CD8-positive, alpha-beta memory T cell (primary cell): ENCODE measurements at regions not wholly inside any gene's neighbourhood (a gene's known extent, or its start where the extent isn't known, plus 50 kb on each side); places are given as distances from the start of the nearest gene placed in this dataset.
A peak's percentile ranks its signal among the peaks of the same experiment; 100 is the strongest.

Experiments
- CTCF ChIA-PET: fragments of 350-600 bp; sonication (Branson Sonifier 250); formaldehyde crosslinking; loops from one replicate; lab custom pipeline; 2021; ENCODE audit warnings: antibody characterized with exemption; lab: Charles Lee
- POLR2A ChIA-PET: fragments of 350-600 bp; sonication (Branson Sonifier 250); formaldehyde crosslinking; loops from one replicate; lab custom pipeline; 2021; ENCODE audit warnings: antibody characterized with exemption; lab: Charles Lee
- DNase-seq, 5 donors: peaks; one replicate each; pipeline versions ENCODE4 v3.0.0 to v3.0.0-alpha.2; 2020 to 2022; ENCODE audit warnings: mixed read lengths in 1 of 5
- H3K27ac ChIP-seq: one replicate; pipeline ENCODE4 v1.7.0; 2013; ENCODE audit warnings: low read depth, mild to moderate bottlenecking, low read length, moderate library complexity
- H3K27me3 ChIP-seq: 2 replicates; pipeline ENCODE4 v1.7.0; 2013; ENCODE audit warnings: low read length, mild to moderate bottlenecking; ENCODE audit not compliant: insufficient read depth, poor library complexity, severe bottlenecking
- H3K36me3 ChIP-seq: 2 replicates; pipeline ENCODE4 v1.7.0; 2013; ENCODE audit warnings: mild to moderate bottlenecking, low read length, moderate library complexity; ENCODE audit not compliant: insufficient read depth
- H3K4me1 ChIP-seq: 2 replicates; pipeline ENCODE4 v1.7.0; 2013; ENCODE audit warnings: mild to moderate bottlenecking, low read length, moderate library complexity; ENCODE audit not compliant: insufficient read depth
- H3K4me3 ChIP-seq: 2 replicates; pipeline ENCODE4 v1.7.0; 2013; ENCODE audit warnings: mild to moderate bottlenecking, low read length
- H3K9me3 ChIP-seq: 2 replicates; pipeline ENCODE4 v1.7.0; 2013; ENCODE audit warnings: mild to moderate bottlenecking, low read length
- H3K27ac Mint-ChIP-seq, 8 donors: one replicate each; pipeline ENCODE4 v1.8.0; 2020 to 2021; ENCODE audit warnings: mixed read lengths in 8 of 8, mild to moderate bottlenecking in 6 of 8, inconsistent platforms in 3 of 8, moderate library complexity in 3 of 8
- H3K27me3 Mint-ChIP-seq, 2 donors: one replicate each; pipeline ENCODE4 v1.8.0; 2020 to 2021; ENCODE audit warnings: mixed read lengths in 2 of 2, mild to moderate bottlenecking in 1 of 2, moderate library complexity in 1 of 2
- H3K36me3 Mint-ChIP-seq, 3 donors: one replicate each; pipeline ENCODE4 v1.8.0; 2020 to 2021; ENCODE audit warnings: mixed read lengths in 3 of 3, inconsistent platforms in 1 of 3, mild to moderate bottlenecking in 1 of 3
- H3K4me1 Mint-ChIP-seq, 3 donors: one replicate each; pipeline ENCODE4 v1.8.0; 2020 to 2021; ENCODE audit warnings: mixed read lengths in 3 of 3, inconsistent platforms in 1 of 3, mild to moderate bottlenecking in 1 of 3
- H3K4me3 Mint-ChIP-seq, 7 donors: one replicate each; pipeline ENCODE4 v1.8.0; 2020 to 2021; ENCODE audit warnings: mixed read lengths in 7 of 7, mild to moderate bottlenecking in 6 of 7, moderate library complexity in 4 of 7, inconsistent platforms in 2 of 7
- H3K9me3 Mint-ChIP-seq, 5 donors: one replicate each; pipeline ENCODE4 v1.8.0; 2020 to 2022; ENCODE audit warnings: mixed read lengths in 5 of 5, mild to moderate bottlenecking in 3 of 5, moderate library complexity in 2 of 5, inconsistent platforms in 1 of 5

- Histone ChIP-seq H3K27ac (no peak overlapping the region), H3K36me3 (no peaks in the 10 kb centered on the region), H3K4me1 (no peaks in the 10 kb centered on the region), H3K9me3 (no peaks in the 10 kb centered on the region), H3K27me3 (no peaks in the 10 kb centered on the region), H3K4me3 (no peak overlapping the region)
- peaks cover 19 to 21% of the 10 kb centered on the region in 2 donors for H3K27me3 Mint-ChIP-seq
- H3K4me1 Mint-ChIP-seq = no peaks in the 10 kb centered on the region
- no peaks in the 10 kb centered on the region for H3K36me3 Mint-ChIP-seq
- no peak for DNase-seq
- no peak overlapping the region for H3K27ac Mint-ChIP-seq
- ChIA-PET POLR2A (no interaction called here), CTCF (no interaction called here)
- H3K4me3 Mint-ChIP-seq = no peak overlapping the region
- H3K9me3 Mint-ChIP-seq = peaks cover 0 to 4% (median 3%) of the 10 kb centered on the region in 5 donors
These were observed 128.2 kb upstream of the NDUFV2 start for GRCh38 chr18:8974279-8974678.

- Histone ChIP-seq H3K27ac (no peak overlapping the region), H3K36me3 (no peaks in the 10 kb centered on the region), H3K9me3 (no peaks in the 10 kb centered on the region), H3K27me3 (no peaks in the 10 kb centered on the region), H3K4me3 (no peak overlapping the region), H3K4me1 (no peaks in the 10 kb centered on the region)
- ChIA-PET POLR2A (no interaction called here), CTCF (no interaction called here)
- no peak for DNase-seq
- Mint-ChIP-seq H3K4me1 (no peaks in the 10 kb centered on the region), H3K9me3 (peaks cover 0 to 4% (median 3%) of the 10 kb centered on the region in 5 donors), H3K4me3 (no peak overlapping the region), H3K36me3 (no peaks in the 10 kb centered on the region), H3K27ac (no peak overlapping the region), H3K27me3 (peaks cover 19 to 20% of the 10 kb centered on the region in 2 donors)
These were observed 127.8 kb upstream of the NDUFV2 start for GRCh38 chr18:8974696-8975095.

- Histone ChIP-seq H3K27ac (no peak overlapping the region), H3K36me3 (no peaks in the 10 kb centered on the region), H3K27me3 (no peaks in the 10 kb centered on the region), H3K4me3 (no peak overlapping the region), H3K9me3 (no peaks in the 10 kb centered on the region), H3K4me1 (no peaks in the 10 kb centered on the region)
- CTCF ChIA-PET = interaction anchor here (0.9 kb wide), 1 partner anchor 12 kb away, joined by 3 read pairs; no protein-coding TSS in a partner anchor
- H3K4me1 Mint-ChIP-seq = no peaks in the 10 kb centered on the region
- peaks cover 17 to 19% of the 10 kb centered on the region in 2 donors for H3K27me3 Mint-ChIP-seq
- no peak overlapping the region for H3K27ac Mint-ChIP-seq
- no peak for DNase-seq
- POLR2A ChIA-PET = no interaction called here
- no peak overlapping the region for H3K4me3 Mint-ChIP-seq
- no peaks in the 10 kb centered on the region for H3K36me3 Mint-ChIP-seq
- H3K9me3 Mint-ChIP-seq = peaks cover 0 to 4% (median 3%) of the 10 kb centered on the region in 5 donors
These were observed 126.9 kb upstream of the NDUFV2 start for GRCh38 chr18:8975624-8976023.

GRCh38 chr18:8976606-8977005, 125.9 kb upstream of the NDUFV2 start:
- H3K27ac Mint-ChIP-seq = no peak overlapping the region
- Histone ChIP-seq H3K27ac (no peak overlapping the region), H3K36me3 (no peaks in the 10 kb centered on the region), H3K27me3 (no peaks in the 10 kb centered on the region), H3K4me1 (no peaks in the 10 kb centered on the region), H3K4me3 (no peak overlapping the region), H3K9me3 (no peaks in the 10 kb centered on the region)
- no peak overlapping the region for H3K4me3 Mint-ChIP-seq
- H3K4me1 Mint-ChIP-seq = no peaks in the 10 kb centered on the region
- CTCF ChIA-PET = interaction anchor here (0.9 kb wide), 1 partner anchor 11 kb away, joined by 3 read pairs; no protein-coding TSS in a partner anchor
- no peak for DNase-seq
- peaks cover 12 to 17% of the 10 kb centered on the region in 2 donors for H3K27me3 Mint-ChIP-seq
- POLR2A ChIA-PET = no interaction called here
- H3K36me3 Mint-ChIP-seq = no peaks in the 10 kb centered on the region
- peaks cover 0 to 4% (median 3%) of the 10 kb centered on the region in 5 donors for H3K9me3 Mint-ChIP-seq

- Histone ChIP-seq H3K27ac (no peak overlapping the region), H3K36me3 (no peaks in the 10 kb centered on the region), H3K4me3 (no peak overlapping the region), H3K9me3 (no peaks in the 10 kb centered on the region), H3K4me1 (no peaks in the 10 kb centered on the region), H3K27me3 (no peaks in the 10 kb centered on the region)
- Mint-ChIP-seq H3K4me1 (no peaks in the 10 kb centered on the region), H3K27me3 (peaks cover 11 to 17% of the 10 kb centered on the region in 2 donors), H3K4me3 (no peak overlapping the region), H3K36me3 (no peaks in the 10 kb centered on the region), H3K9me3 (peaks cover 0 to 4% (median 3%) of the 10 kb centered on the region in 5 donors), H3K27ac (no peak overlapping the region)
- POLR2A ChIA-PET = no interaction called here
- no peak for DNase-seq
- CTCF ChIA-PET = interaction anchor here (2.6 kb wide), 1 partner anchor 11 kb away, joined by 11 read pairs; no protein-coding TSS in a partner anchor
These were observed 125.3 kb upstream of the NDUFV2 start for GRCh38 chr18:8977166-8977565.

GRCh38 chr18:8977701-8978100, 124.8 kb upstream of the NDUFV2 start:
- H3K36me3 ChIP-seq = no peaks in the 10 kb centered on the region
- ChIA-PET POLR2A (no interaction called here), CTCF (interaction anchor here (2.6 kb wide), 1 partner anchor 10 kb away, joined by 11 read pairs; no protein-coding TSS in a partner anchor)
- no peak overlapping the region for H3K4me3 ChIP-seq
- no peaks in the 10 kb centered on the region for H3K9me3 ChIP-seq
- no peak for DNase-seq
- Mint-ChIP-seq H3K4me1 (no peaks in the 10 kb centered on the region), H3K27me3 (peaks cover 9 to 16% of the 10 kb centered on the region in 2 donors), H3K9me3 (peaks cover 0 to 4% (median 3%) of the 10 kb centered on the region in 5 donors), H3K36me3 (no peaks in the 10 kb centered on the region), H3K4me3 (no peak overlapping the region), H3K27ac (no peak overlapping the region)
- H3K4me1 ChIP-seq = no peaks in the 10 kb centered on the region
- H3K27me3 ChIP-seq = no peaks in the 10 kb centered on the region
- H3K27ac ChIP-seq = no peak overlapping the region

GRCh38 chr18:8978394-8978793, 124.1 kb upstream of the NDUFV2 start:
- no peaks in the 10 kb centered on the region for H3K4me1 ChIP-seq
- Mint-ChIP-seq H3K9me3 (peaks cover 0 to 3% (median 0%) of the 10 kb centered on the region in 5 donors), H3K36me3 (no peaks in the 10 kb centered on the region), H3K4me1 (no peaks in the 10 kb centered on the region), H3K4me3 (no peak overlapping the region), H3K27ac (no peak overlapping the region), H3K27me3 (peaks cover 7 to 10% of the 10 kb centered on the region in 2 donors)
- no peaks in the 10 kb centered on the region for H3K27me3 ChIP-seq
- no peaks in the 10 kb centered on the region for H3K9me3 ChIP-seq
- no peak overlapping the region for H3K4me3 ChIP-seq
- CTCF ChIA-PET = interaction anchor here (2.6 kb wide), 1 partner anchor 10 kb away, joined by 11 read pairs; no protein-coding TSS in a partner anchor
- no peak for DNase-seq
- no peak overlapping the region for H3K27ac ChIP-seq
- POLR2A ChIA-PET = no interaction called here
- no peaks in the 10 kb centered on the region for H3K36me3 ChIP-seq

- H3K9me3 Mint-ChIP-seq = no peaks in the 10 kb centered on the region
- H3K27ac Mint-ChIP-seq = peak overlapping the region in 1 of 8 donors; percentile 16
- no peak for DNase-seq
- Histone ChIP-seq H3K27ac (peak overlapping the region; percentile 7), H3K27me3 (no peaks in the 10 kb centered on the region), H3K4me3 (no peak overlapping the region), H3K9me3 (no peaks in the 10 kb centered on the region), H3K4me1 (no peaks in the 10 kb centered on the region), H3K36me3 (no peaks in the 10 kb centered on the region)
- H3K36me3 Mint-ChIP-seq = no peaks in the 10 kb centered on the region
- ChIA-PET CTCF (interaction anchor here (2.6 kb wide), 1 partner anchor 9 kb away, joined by 11 read pairs; no protein-coding TSS in a partner anchor), POLR2A (no interaction called here)
- H3K4me1 Mint-ChIP-seq = no peaks in the 10 kb centered on the region
- peaks cover 1 to 2% of the 10 kb centered on the region in 2 donors for H3K27me3 Mint-ChIP-seq
- H3K4me3 Mint-ChIP-seq = no peak overlapping the region
These were observed 123.1 kb upstream of the NDUFV2 start for GRCh38 chr18:8979258-8979988.
